ENCODE measurements at regions not wholly inside any gene's neighbourhood (a gene's known extent, or its start where the extent isn't known, plus 50 kb on each side); places are given as distances from the start of the nearest gene placed in this dataset.
"Not testable (repeated sequence)": the region's sequence is repeated elsewhere in the genome, so short reads cannot be mapped to it uniquely, and the experiment has no call there.

DNA sequence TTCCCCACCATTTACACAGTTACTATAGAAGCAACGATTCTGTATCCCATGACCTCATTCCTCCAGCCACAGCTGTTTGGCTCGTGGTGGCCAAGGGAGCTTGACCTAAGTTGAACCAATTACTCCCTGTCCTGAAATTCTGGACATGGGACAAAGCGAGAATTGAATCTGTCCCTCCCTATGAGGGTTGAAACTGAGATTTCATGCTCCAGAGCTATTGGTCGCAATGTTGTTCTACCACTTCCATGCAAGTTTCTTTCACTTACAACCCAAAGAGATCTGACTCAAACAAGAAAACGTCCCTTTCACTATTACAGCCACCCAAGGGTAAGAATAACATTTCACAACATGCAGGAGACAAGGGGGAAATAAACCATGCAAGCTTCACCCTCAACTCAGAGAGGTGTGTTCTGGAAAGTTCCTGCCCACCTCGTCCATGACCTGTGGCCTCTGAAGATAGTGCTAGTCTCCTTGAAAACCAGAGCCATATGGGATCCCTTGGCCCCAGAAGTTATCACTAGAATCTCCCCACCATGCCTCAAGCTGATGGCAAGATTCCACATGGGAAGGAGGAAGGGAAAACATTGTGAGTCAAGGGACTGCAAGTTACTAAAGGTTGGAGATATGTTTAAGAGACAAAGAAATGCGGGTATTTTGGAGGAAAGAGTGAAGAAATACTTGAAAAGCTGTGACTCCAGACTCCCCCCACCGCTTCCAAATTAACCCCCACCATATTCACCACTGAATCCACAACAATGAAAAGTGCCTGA, 74.5 kb upstream of the SRSF6 start:
- Mint-ChIP-seq H3K4me1 (ENCODE audit: low read depth) (no peaks in the 10 kb centered on the region), H3K36me3 (ENCODE audit: low read depth) (no peaks in the 10 kb centered on the region), H3K9me3 (peaks cover 13% of the 10 kb centered on the region), H3K27ac (no peak overlapping the region), H3K27me3 (peaks cover 2% of the 10 kb centered on the region), H3K4me3 (no peak overlapping the region)
- intact Hi-C loops (cut with micrococcal nuclease), result no loop called here

DNA sequence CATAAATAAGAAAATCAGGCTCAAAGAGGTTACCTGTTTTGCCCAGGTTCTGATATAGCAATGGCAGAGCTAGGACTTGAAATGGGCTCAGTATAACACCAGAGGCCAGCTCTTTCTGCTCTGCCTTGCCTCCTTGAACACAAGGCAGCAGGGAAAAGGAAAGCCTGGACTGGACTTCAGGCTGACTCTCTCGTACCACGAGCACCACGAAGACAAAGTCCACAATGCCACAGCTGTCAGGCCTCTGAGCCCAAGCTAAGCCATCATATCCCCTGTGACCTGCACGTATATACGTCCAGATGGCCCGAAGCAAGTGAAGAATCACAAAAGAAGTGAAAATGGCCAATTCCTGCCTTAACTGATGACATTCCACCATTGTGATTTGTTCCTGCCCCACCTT, 75.6 kb upstream of the SRSF6 start:
- H3K27me3 Mint-ChIP-seq; H3K27ac Mint-ChIP-seq; H3K4me3 Mint-ChIP-seq; H3K36me3 Mint-ChIP-seq (ENCODE audit: low read depth); H3K4me1 Mint-ChIP-seq (ENCODE audit: low read depth); intact Hi-C loops (cut with micrococcal nuclease): not testable (repeated sequence)
- peaks cover 13% of the 10 kb centered on the region for H3K9me3 Mint-ChIP-seq

- intact Hi-C loops (cut with micrococcal nuclease); H3K4me1 Mint-ChIP-seq (ENCODE audit: low read depth); H3K27me3 Mint-ChIP-seq; H3K9me3 Mint-ChIP-seq; H3K27ac Mint-ChIP-seq; H3K36me3 Mint-ChIP-seq (ENCODE audit: low read depth); H3K4me3 Mint-ChIP-seq: not testable (repeated sequence)
These were observed 76.2 kb upstream of the SRSF6 start for GRCh38 chr20:43381533-43381932.

GRCh38 chr20:43379239-43379917, 78.3 kb upstream of the SRSF6 start:
- H3K9me3 Mint-ChIP-seq, result no peaks in the 10 kb centered on the region

DNA sequence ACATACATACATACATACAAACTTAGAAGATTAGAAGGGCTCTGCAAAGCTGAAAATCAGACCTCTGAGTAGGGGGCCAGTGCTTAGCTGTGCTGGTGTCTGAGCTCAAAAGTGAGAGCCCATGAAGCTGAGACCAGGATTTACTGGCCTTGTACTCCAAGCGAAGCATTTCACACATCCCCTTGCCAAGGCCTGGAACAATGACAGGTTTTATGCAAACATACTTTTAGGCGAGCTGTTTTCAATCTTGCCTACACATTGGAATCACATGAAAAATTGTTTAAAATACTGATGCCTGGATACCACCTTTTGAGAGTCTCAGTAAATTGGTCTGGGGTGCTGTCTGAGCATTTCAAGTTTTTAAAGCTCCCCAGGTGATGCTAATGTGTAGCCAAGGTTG, 80.9 kb upstream of the SRSF6 start:
- H3K9me3 Mint-ChIP-seq, result no peaks in the 10 kb centered on the region
- intact Hi-C loops (cut with micrococcal nuclease), result no loop called here

More at GRCh38 chr20:43379239-43379917, 78.3 kb upstream of the SRSF6 start:
- Mint-ChIP-seq H3K4me1 (ENCODE audit: low read depth) (peaks cover 5% of the 10 kb centered on the region), H3K27me3 (peaks cover 2% of the 10 kb centered on the region), H3K27ac (no peak overlapping the region), H3K4me3 (no peak overlapping the region), H3K36me3 (ENCODE audit: low read depth) (no peaks in the 10 kb centered on the region)
- intact Hi-C loops (cut with micrococcal nuclease), result no loop called here

DNA sequence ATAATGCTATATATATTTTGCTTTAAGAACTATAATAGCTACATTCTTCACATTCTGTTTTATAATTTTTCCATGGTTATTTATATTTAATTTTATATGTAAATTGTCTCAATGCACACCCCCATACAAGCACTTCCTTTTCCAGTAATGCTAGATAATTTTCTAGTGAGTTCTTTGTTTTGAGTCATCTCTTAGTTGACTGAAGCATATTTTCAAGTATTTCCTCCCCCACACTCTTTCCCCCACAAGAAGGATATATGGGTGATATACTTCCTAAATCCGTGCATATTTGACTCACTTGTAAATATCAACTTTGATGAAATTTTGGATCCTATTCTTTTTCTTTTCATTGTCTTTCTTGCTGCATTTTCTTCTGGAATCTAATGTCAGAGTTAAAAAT, 82.1 kb upstream of the SRSF6 start:
- Mint-ChIP-seq H3K36me3 (ENCODE audit: low read depth) (no peaks in the 10 kb centered on the region), H3K4me3 (no peak overlapping the region), H3K9me3 (no peaks in the 10 kb centered on the region), H3K27ac (no peak overlapping the region), H3K4me1 (ENCODE audit: low read depth) (peaks cover 5% of the 10 kb centered on the region), H3K27me3 (peaks cover 2% of the 10 kb centered on the region)
- intact Hi-C loops (cut with micrococcal nuclease), result no loop called here

More for the DNA sequence above, 80.9 kb upstream of the SRSF6 start:
- no peaks in the 10 kb centered on the region for H3K36me3 Mint-ChIP-seq (ENCODE audit: low read depth)
- no peak overlapping the region for H3K4me3 Mint-ChIP-seq
- peaks cover 5% of the 10 kb centered on the region for H3K4me1 Mint-ChIP-seq (ENCODE audit: low read depth)
- H3K27me3 Mint-ChIP-seq, result peaks cover 2% of the 10 kb centered on the region
- no peak overlapping the region for H3K27ac Mint-ChIP-seq

DNA sequence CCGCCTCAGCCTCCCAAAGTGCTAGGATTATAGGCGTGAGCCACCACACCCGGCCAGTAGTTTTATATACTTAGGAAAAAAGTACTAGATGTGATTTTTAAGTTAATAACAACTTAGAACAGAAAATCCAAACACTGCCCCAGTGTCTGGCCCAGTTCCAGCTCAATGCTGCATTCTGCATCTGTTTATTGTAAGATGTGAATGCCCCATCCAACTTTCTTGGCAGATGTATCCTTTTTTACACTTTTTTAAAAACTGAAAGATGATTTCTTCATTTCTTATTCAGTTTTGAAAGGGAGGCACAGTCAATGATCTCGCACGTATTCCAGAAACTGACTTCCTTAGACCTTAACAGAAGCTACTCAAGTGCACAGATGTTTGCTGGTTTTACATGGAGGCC, 85.6 kb upstream of the SRSF6 start:
- H3K4me3 Mint-ChIP-seq, result no peak overlapping the region
- no peak overlapping the region for H3K27ac Mint-ChIP-seq
- H3K36me3 Mint-ChIP-seq (ENCODE audit: low read depth), result no peaks in the 10 kb centered on the region
- no peaks in the 10 kb centered on the region for H3K9me3 Mint-ChIP-seq
- intact Hi-C loops (cut with micrococcal nuclease), result no loop called here
- peaks cover 2% of the 10 kb centered on the region for H3K27me3 Mint-ChIP-seq
- H3K4me1 Mint-ChIP-seq (ENCODE audit: low read depth), result peaks cover 5% of the 10 kb centered on the region

DNA sequence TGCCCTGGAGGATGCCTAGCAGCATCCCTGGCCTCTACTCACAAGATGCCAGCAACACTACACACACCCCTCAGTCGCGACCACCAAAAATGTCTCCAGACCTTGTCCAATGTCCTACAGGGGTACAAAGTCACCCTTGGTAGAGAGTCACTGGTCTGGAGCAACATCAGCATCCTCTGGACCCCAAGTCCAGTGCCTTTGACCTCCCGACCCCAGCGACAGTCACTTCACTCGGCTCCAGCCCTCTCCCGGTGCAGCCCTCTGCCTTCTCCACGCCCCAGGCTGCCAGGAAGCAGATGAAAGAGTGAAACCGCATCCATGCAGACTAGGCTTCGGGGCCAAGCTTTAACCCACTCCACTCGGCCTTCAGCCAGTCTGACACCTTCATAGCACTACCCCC, 92.0 kb upstream of the SRSF6 start:
- H3K4me3 Mint-ChIP-seq, result no peak overlapping the region
- H3K27ac Mint-ChIP-seq, result no peak overlapping the region
- intact Hi-C loops (cut with micrococcal nuclease), result no loop called here
- no peaks in the 10 kb centered on the region for H3K36me3 Mint-ChIP-seq (ENCODE audit: low read depth)
- no peaks in the 10 kb centered on the region for H3K4me1 Mint-ChIP-seq (ENCODE audit: low read depth)
- no peaks in the 10 kb centered on the region for H3K9me3 Mint-ChIP-seq
- peaks cover 6% of the 10 kb centered on the region for H3K27me3 Mint-ChIP-seq

DNA sequence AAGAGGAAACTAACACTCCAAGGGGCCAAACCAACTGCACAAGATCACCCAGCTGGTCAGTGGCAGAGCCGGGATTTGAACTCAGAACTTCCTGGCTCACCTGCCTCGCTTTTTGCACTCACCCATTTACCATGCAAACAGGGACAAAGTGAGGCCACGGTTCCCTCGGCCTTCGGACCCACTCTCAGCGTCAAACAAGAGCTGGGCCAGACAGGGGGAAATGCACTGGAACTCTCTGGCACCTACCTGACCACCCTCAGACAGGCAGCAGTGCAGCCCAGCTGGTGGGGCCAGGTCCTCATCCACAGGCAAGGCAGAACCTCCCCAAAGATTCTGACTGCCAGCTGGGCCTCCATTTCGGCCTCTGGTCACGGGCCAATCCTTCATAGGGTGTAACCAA, 93.7 kb upstream of the SRSF6 start:
- intact Hi-C loops (cut with micrococcal nuclease), result no loop called here
- H3K27me3 Mint-ChIP-seq, result peaks cover 6% of the 10 kb centered on the region
- H3K27ac Mint-ChIP-seq, result no peak overlapping the region
- H3K4me3 Mint-ChIP-seq, result no peak overlapping the region
- H3K4me1 Mint-ChIP-seq (ENCODE audit: low read depth), result no peaks in the 10 kb centered on the region
- no peaks in the 10 kb centered on the region for H3K9me3 Mint-ChIP-seq
- H3K36me3 Mint-ChIP-seq (ENCODE audit: low read depth), result no peaks in the 10 kb centered on the region

DNA sequence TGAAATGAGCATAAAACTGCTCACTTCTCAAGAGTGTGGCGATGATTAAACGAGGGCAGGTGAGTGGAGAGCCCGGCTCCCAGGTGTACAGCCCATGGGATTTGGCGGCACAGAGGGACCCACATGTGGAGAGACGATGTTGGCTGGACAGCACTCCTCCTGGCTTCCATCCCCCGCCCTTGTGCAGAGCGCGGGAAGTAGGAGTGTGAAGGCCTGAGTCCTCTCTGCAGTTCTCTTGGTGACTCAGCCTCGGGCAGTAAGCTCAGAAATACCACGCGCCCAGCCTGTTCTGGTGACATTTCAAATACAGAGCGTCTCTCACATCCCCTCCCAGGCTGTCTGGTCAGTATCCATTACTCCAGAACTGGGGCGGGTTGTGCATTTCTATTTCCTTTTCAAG, 94.2 kb upstream of the SRSF6 start:
- Mint-ChIP-seq H3K4me3 (no peak overlapping the region), H3K36me3 (ENCODE audit: low read depth) (no peaks in the 10 kb centered on the region), H3K4me1 (ENCODE audit: low read depth) (no peaks in the 10 kb centered on the region), H3K27ac (no peak overlapping the region), H3K27me3 (peaks cover 6% of the 10 kb centered on the region), H3K9me3 (no peaks in the 10 kb centered on the region)
- intact Hi-C loops (cut with micrococcal nuclease), result no loop called here

DNA sequence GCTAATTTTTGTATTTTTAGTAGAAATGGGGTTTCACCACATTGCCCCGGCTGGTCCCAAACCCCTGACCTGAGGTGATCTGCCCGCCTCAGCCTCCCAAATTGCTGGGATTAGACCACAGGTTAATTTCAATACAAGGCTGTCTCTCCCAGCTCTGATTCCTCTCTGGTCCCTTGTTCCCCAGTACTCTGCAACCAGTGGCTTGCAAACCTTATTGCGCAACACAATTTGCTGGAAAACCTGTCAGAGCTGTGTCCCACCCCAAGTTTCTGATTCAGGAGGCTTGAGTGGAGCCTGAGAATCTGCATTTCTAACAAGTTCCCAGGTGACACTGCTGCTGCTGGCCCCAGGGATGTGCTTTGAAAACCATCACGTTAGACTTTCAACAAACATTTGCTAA, 96.2 kb upstream of the SRSF6 start:
- no peaks in the 10 kb centered on the region for H3K9me3 Mint-ChIP-seq
- H3K27ac Mint-ChIP-seq, result no peak overlapping the region
- H3K4me3 Mint-ChIP-seq, result no peak overlapping the region

DNA sequence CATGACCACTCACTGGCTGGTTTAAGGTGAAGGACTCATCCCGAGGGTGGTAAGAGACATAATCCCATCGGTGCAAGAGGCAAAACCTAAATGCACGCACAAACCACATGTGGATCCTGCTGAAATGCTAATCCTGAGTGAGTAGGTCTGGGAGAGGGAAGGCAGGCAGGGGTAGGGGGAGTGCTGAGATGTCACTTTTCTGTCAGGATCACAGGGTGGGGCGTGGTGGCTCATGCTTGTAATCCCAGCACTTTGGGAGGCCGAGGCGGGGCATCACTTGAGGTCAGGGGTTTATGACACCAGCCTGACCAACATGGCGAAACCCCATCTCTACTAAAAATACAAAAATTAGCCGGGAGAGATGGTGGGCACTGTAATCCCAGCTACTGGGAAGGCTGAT, 97.7 kb upstream of the SRSF6 start:
- Mint-ChIP-seq H3K4me3 (no peak overlapping the region), H3K36me3 (ENCODE audit: low read depth) (no peaks in the 10 kb centered on the region), H3K4me1 (ENCODE audit: low read depth) (no peaks in the 10 kb centered on the region), H3K27ac (no peak overlapping the region), H3K27me3 (no peaks in the 10 kb centered on the region), H3K9me3 (no peaks in the 10 kb centered on the region)
- intact Hi-C loops (cut with micrococcal nuclease), result no loop called here

More for the DNA sequence above, 96.2 kb upstream of the SRSF6 start:
- Mint-ChIP-seq H3K36me3 (ENCODE audit: low read depth) (no peaks in the 10 kb centered on the region), H3K27me3 (peaks cover 6% of the 10 kb centered on the region), H3K4me1 (ENCODE audit: low read depth) (no peaks in the 10 kb centered on the region)
- intact Hi-C loops (cut with micrococcal nuclease), result no loop called here

GRCh38 chr20:43358811-43359210, 98.9 kb upstream of the SRSF6 start:
- Mint-ChIP-seq H3K27me3 (no peaks in the 10 kb centered on the region), H3K9me3 (no peaks in the 10 kb centered on the region), H3K4me1 (ENCODE audit: low read depth) (no peaks in the 10 kb centered on the region), H3K36me3 (ENCODE audit: low read depth) (no peaks in the 10 kb centered on the region), H3K4me3 (no peak overlapping the region), H3K27ac (no peak overlapping the region)
- intact Hi-C loops (cut with micrococcal nuclease), result no loop called here

DNA sequence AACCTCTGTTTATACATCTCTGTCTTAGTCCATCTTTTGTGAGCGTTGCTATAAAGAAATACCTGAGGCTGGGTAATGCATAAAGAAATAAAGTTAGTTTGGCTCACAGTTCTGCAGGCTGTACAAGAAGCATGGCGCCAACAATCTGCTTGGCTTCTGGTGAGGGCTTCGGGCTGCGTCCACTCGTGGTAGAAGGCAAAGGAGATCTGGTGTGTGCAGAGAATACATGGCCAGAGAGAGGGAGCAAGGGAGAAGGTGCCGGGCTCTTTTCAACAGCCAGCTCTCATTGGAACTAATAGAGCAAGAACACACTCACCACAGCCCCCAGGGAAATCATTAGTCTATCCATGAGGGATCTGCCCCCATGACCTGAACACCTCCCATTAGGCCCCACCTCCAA, 100.3 kb upstream of the SRSF6 start:
- no peak overlapping the region for H3K27ac Mint-ChIP-seq
- no peak overlapping the region for H3K4me3 Mint-ChIP-seq
- H3K27me3 Mint-ChIP-seq, result no peaks in the 10 kb centered on the region
- H3K4me1 Mint-ChIP-seq (ENCODE audit: low read depth), result no peaks in the 10 kb centered on the region
- no peaks in the 10 kb centered on the region for H3K9me3 Mint-ChIP-seq
- no peaks in the 10 kb centered on the region for H3K36me3 Mint-ChIP-seq (ENCODE audit: low read depth)
- intact Hi-C loops (cut with micrococcal nuclease), result no loop called here

- no peaks in the 10 kb centered on the region for H3K27me3 Mint-ChIP-seq
- no peaks in the 10 kb centered on the region for H3K4me1 Mint-ChIP-seq (ENCODE audit: low read depth)
- no peaks in the 10 kb centered on the region for H3K36me3 Mint-ChIP-seq (ENCODE audit: low read depth)
- H3K4me3 Mint-ChIP-seq, result no peak overlapping the region
- intact Hi-C loops (cut with micrococcal nuclease), result no loop called here
- H3K9me3 Mint-ChIP-seq, result no peaks in the 10 kb centered on the region
- no peak overlapping the region for H3K27ac Mint-ChIP-seq
These were observed 102.1 kb upstream of the SRSF6 start for GRCh38 chr20:43355610-43356009.
